Gastrocnemius medialis (tissue), 4 donors: ENCODE measurements at regions not wholly inside any gene's neighbourhood (a gene's known extent, or its start where the extent isn't known, plus 50 kb on each side); places are given as distances from the start of the nearest gene placed in this dataset.

Experiments used
- CTCF ChIP-seq, 5 experiments: fragments of 450-650 bp in 3 of 5; fragments of 200-600 bp in 2 of 5; sonication (generic) in 2 of 5; IDR thresholded peaks in 4 of 5; conservative IDR thresholded peaks in 1 of 5; 1 replicate in 4 of 5; 2 replicates in 1 of 5; pipeline ENCODE4 v1.5.1; 2016 to 2019; ENCODE audit warnings: antibody characterized with exemption in 5 of 5, mild to moderate bottlenecking in 3 of 5, moderate library complexity in 3 of 5
- POLR2A ChIP-seq, 2 donors: fragments of 450-650 bp; IDR thresholded peaks; one replicate each; pipeline ENCODE4 v1.6.1; 2017; ENCODE audit warnings: antibody characterized with exemption in 2 of 2, mild to moderate bottlenecking in 2 of 2, moderate library complexity in 2 of 2

GRCh38 chr17:72394531-72394930 is 273.7 kb downstream of the SOX9 start:
- TF ChIP-seq CTCF (IDR thresholded peaks at IDR 0.05 in 4 of 5, conservative IDR thresholded peaks at IDR 0.05 in 1 of 5) (no peak), POLR2A (IDR thresholded peaks at IDR 0.05) (no peak)
